Liver (tissue), 3 donors: ENCODE measurements at regions not wholly inside any gene's neighbourhood (a gene's known extent, or its start where the extent isn't known, plus 50 kb on each side); places are given as distances from the start of the nearest gene placed in this dataset.

ENCODE experiments used
- ATF3 ChIP-seq: IDR thresholded peaks from 2 replicates; pipeline ENCODE4 v1.6.1; 2016; ENCODE audit warnings: antibody characterized with exemption
- CTCF ChIP-seq: fragments of 150-350 bp; IDR thresholded peaks from 2 replicates; pipeline ENCODE4 v1.5.1; 2017; ENCODE audit warnings: improper control_type of control experiment, low read depth, low read length; ENCODE audit not compliant: missing input control
- FOXA1 ChIP-seq: IDR thresholded peaks from 2 replicates; pipeline ENCODE4 v1.6.1; 2016; ENCODE audit warnings: antibody characterized with exemption
- GABPA ChIP-seq, 2 donors: IDR thresholded peaks in 1 of 2; conservative IDR thresholded peaks in 1 of 2; 2 replicates each; pipeline ENCODE4 v1.6.1; 2016; ENCODE audit warnings: antibody characterized with exemption in 2 of 2, mild to moderate bottlenecking in 1 of 2, moderate library complexity in 1 of 2
- HNF4G ChIP-seq: IDR thresholded peaks from 2 replicates; pipeline ENCODE4 v1.6.1; 2016; ENCODE audit warnings: antibody characterized with exemption
- JUND ChIP-seq, 2 donors: IDR thresholded peaks; 2 replicates each; pipeline ENCODE4 v1.6.1; 2016; ENCODE audit warnings: antibody characterized with exemption in 2 of 2
- MAX ChIP-seq: IDR thresholded peaks from 2 replicates; pipeline ENCODE4 v1.6.1; 2016; ENCODE audit warnings: antibody characterized with exemption
- RAD21 ChIP-seq, 2 donors: IDR thresholded peaks; 2 replicates each; pipeline ENCODE4 v1.6.1; 2016; ENCODE audit warnings: antibody characterized with exemption in 2 of 2, mild to moderate bottlenecking in 2 of 2
- REST ChIP-seq: IDR thresholded peaks from 2 replicates; pipeline ENCODE4 v1.6.1; 2016; ENCODE audit warnings: antibody characterized with exemption, mild to moderate bottlenecking
- SP1 ChIP-seq: IDR thresholded peaks from 2 replicates; pipeline ENCODE4 v1.6.1; 2018; ENCODE audit warnings: antibody characterized with exemption, mild to moderate bottlenecking
- TAF1 ChIP-seq: conservative IDR thresholded peaks from 2 replicates; pipeline ENCODE4 v1.6.1; 2016; ENCODE audit warnings: antibody characterized with exemption, mild to moderate bottlenecking
- YY1 ChIP-seq: IDR thresholded peaks from 2 replicates; pipeline ENCODE4 v1.6.1; 2016; ENCODE audit warnings: antibody characterized with exemption, mild to moderate bottlenecking
- ZBTB33 ChIP-seq: IDR thresholded peaks from 2 replicates; pipeline ENCODE4 v1.6.1; 2016; ENCODE audit warnings: antibody characterized with exemption
- donor health status: healthy.
- donor health status: healthy.

- TF ChIP-seq CTCF, result no peak
- TF ChIP-seq YY1, result no peak
- no peak for TF ChIP-seq GABPA (IDR thresholded peaks at IDR 0.05 in 1 of 2, conservative IDR thresholded peaks at IDR 0.05 in 1 of 2)
- no peak for TF ChIP-seq TAF1
- TF ChIP-seq REST, result no peak
- no peak for TF ChIP-seq SP1
- TF ChIP-seq HNF4G, result no peak
- no peak for TF ChIP-seq ATF3
- TF ChIP-seq MAX, result no peak
- no peak for TF ChIP-seq JUND (IDR thresholded peaks at IDR 0.05)
- no peak for TF ChIP-seq RAD21 (IDR thresholded peaks at IDR 0.05)
- no peak for TF ChIP-seq FOXA1
- no peak for TF ChIP-seq ZBTB33
Observed at GRCh38 chr18:45268583-45268982, 346.7 kb upstream of the SLC14A2 start.
